ENCODE measurements at regions not wholly inside any gene's neighbourhood (a gene's known extent, or its start where the extent isn't known, plus 50 kb on each side); places are given as distances from the start of the nearest gene placed in this dataset.

GRCh38 chr17:33403194-33403593 lies 110.1 kb upstream of the ASIC2 start:
- no peak for DNase-seq (ENCODE audit: low read depth in 3 of 3, low spot score in 2 of 3)

GRCh38 chr17:33404070-33404819 lies 111.2 kb upstream of the ASIC2 start:
- DNase-seq (ENCODE audit: low read depth in 3 of 3, low spot score in 2 of 3): no peak

GRCh38 chr17:33416131-33416530 lies 123.0 kb upstream of the ASIC2 start:
- no peak for DNase-seq (ENCODE audit: low read depth in 3 of 3, low spot score in 2 of 3)

- DNase-seq (ENCODE audit: low read depth in 3 of 3, low spot score in 2 of 3): peak in 2 of 3 donors; percentile 31 to 35
These were observed 128.8 kb upstream of the ASIC2 start for GRCh38 chr17:33421933-33422332.

GRCh38 chr17:33433581-33433980 lies 140.5 kb upstream of the ASIC2 start:
- no peak for DNase-seq (ENCODE audit: low read depth in 3 of 3, low spot score in 2 of 3)

- no peak for DNase-seq (ENCODE audit: low read depth in 3 of 3, low spot score in 2 of 3)
These were observed 141.7 kb upstream of the ASIC2 start for GRCh38 chr17:33434841-33435240.

- no peak for DNase-seq (ENCODE audit: low read depth in 3 of 3, low spot score in 2 of 3)
These were observed 142.7 kb upstream of the ASIC2 start for GRCh38 chr17:33435721-33436301.

- no peak for DNase-seq (ENCODE audit: low read depth in 3 of 3, low spot score in 2 of 3)
These were observed 143.2 kb upstream of the ASIC2 start for GRCh38 chr17:33436321-33436720.

GRCh38 chr17:33438139-33438538 lies 145.0 kb upstream of the ASIC2 start:
- no peak for DNase-seq (ENCODE audit: low read depth in 3 of 3, low spot score in 2 of 3)

- DNase-seq (ENCODE audit: low read depth in 3 of 3, low spot score in 2 of 3): no peak
These were observed 145.5 kb upstream of the ASIC2 start for GRCh38 chr17:33438578-33438977.

- DNase-seq (ENCODE audit: low read depth in 3 of 3, low spot score in 2 of 3): no peak
These were observed 149.2 kb upstream of the ASIC2 start for GRCh38 chr17:33442320-33442719.

GRCh38 chr17:33444731-33445130 lies 151.6 kb upstream of the ASIC2 start:
- no peak for DNase-seq (ENCODE audit: low read depth in 3 of 3, low spot score in 2 of 3)

GRCh38 chr17:33447090-33447489 lies 154.0 kb upstream of the ASIC2 start:
- no peak for DNase-seq (ENCODE audit: low read depth in 3 of 3, low spot score in 2 of 3)

- DNase-seq (ENCODE audit: low read depth in 3 of 3, low spot score in 2 of 3): no peak
These were observed 158.1 kb upstream of the ASIC2 start for GRCh38 chr17:33451221-33451620.

GRCh38 chr17:33457477-33457876 lies 164.4 kb upstream of the ASIC2 start:
- DNase-seq (ENCODE audit: low read depth in 3 of 3, low spot score in 2 of 3): no peak

- DNase-seq (ENCODE audit: low read depth in 3 of 3, low spot score in 2 of 3): no peak
These were observed 166.2 kb upstream of the ASIC2 start for GRCh38 chr17:33459078-33459940.

- DNase-seq (ENCODE audit: low read depth in 3 of 3, low spot score in 2 of 3): no peak
These were observed 167.8 kb upstream of the ASIC2 start for GRCh38 chr17:33460781-33461450.

GRCh38 chr17:33463887-33464286 lies 170.8 kb upstream of the ASIC2 start:
- DNase-seq (ENCODE audit: low read depth in 3 of 3, low spot score in 2 of 3): no peak

GRCh38 chr17:33464669-33465280 lies 171.7 kb upstream of the ASIC2 start:
- peak; percentile 37 to 64 (median 50) for DNase-seq (ENCODE audit: low read depth in 3 of 3, low spot score in 2 of 3)

- DNase-seq (ENCODE audit: low read depth in 3 of 3, low spot score in 2 of 3): no peak
These were observed 176.3 kb upstream of the ASIC2 start for GRCh38 chr17:33469421-33469820.

GRCh38 chr17:33469911-33470310 lies 176.8 kb upstream of the ASIC2 start:
- peak; percentile 60 to 64 (median 64) for DNase-seq (ENCODE audit: low read depth in 3 of 3, low spot score in 2 of 3)

Data from right renal cortex interstitium (tissue), 3 donors.